T-helper 1 cell treated with Interleukin-12 subunit alpha and Interleukin-12 subunit beta and Interleukin-4 antibody, amounts not matched to agents 30 ng/mL and 1 ng/mL, for 36 hours (primary cell): ENCODE measurements at regions not wholly inside any gene's neighbourhood (a gene's known extent, or its start where the extent isn't known, plus 50 kb on each side); places are given as distances from the start of the nearest gene placed in this dataset.
"Not testable (repeated sequence)": the region's sequence is repeated elsewhere in the genome, so short reads cannot be mapped to it uniquely, and the experiment has no call there.

Experiments
- intact Hi-C: fragments of 100-400 bp; cut with micrococcal nuclease; formaldehyde crosslinking; loops from one replicate; pipeline ENCODE4 v1.15.1; 2024

- intact Hi-C loops, result no loop called here
These were observed 395.4 kb downstream of the ZNF804A start for GRCh38 chr2:184993746-184994145.

- intact Hi-C loops, result no loop called here
These were observed 408.2 kb downstream of the ZNF804A start for GRCh38 chr2:185006481-185006880.

DNA sequence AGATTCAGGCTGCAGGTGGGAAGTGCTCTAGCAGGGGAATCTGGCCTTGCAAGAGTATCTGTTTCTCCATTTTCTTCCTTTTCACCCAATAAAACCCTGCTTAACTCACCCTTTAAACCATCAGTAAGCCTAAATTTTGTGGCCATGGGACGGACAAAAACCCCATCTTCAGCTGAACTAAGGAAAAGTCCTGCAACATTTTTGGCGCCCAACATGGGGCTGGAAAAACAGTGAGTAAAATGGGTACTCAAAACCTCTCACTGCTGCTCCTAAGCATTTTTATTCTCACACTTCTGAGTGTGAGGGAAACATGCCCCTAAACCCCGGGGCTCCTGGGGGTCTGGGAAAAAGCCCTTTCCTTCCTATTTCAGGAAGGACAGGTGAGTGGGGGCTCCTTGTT lies 414.3 kb downstream of the ZNF804A start:
- intact Hi-C loops, result no loop called here

GRCh38 chr2:185014076-185014475 lies 415.7 kb downstream of the ZNF804A start:
- intact Hi-C loops, result no loop called here

- intact Hi-C loops, result not testable (repeated sequence)
These were observed 427.6 kb downstream of the ZNF804A start for GRCh38 chr2:185025891-185026290.

- intact Hi-C loops, result no loop called here
These were observed 437.6 kb downstream of the ZNF804A start for GRCh38 chr2:185035906-185036305.

- intact Hi-C loops, result no loop called here
These were observed 446.1 kb downstream of the ZNF804A start for GRCh38 chr2:185044323-185044874.

- intact Hi-C loops, result no loop called here
These were observed 452.5 kb downstream of the ZNF804A start for GRCh38 chr2:185050804-185051203.

GRCh38 chr2:185063761-185064160 lies 465.4 kb downstream of the ZNF804A start:
- intact Hi-C loops, result no loop called here

DNA sequence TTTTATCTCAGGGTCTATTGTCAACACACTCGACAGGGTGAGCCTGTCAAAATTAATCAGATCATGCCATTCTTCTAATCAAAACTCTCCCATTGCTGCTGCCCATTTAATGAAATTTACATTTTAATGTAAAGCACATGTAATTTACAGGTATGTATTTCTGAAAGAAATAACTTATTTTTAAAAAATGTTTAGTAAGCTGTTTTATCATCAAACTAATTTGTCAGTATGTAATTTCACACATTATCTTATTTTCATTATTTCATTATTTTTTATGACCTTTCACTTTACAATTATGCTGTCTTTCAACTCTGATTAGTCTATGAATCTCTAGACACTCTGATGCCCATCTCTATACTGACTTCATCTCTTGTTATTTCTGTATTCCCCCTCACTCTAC lies 467.8 kb downstream of the ZNF804A start:
- intact Hi-C loops, result no loop called here

- intact Hi-C loops, result no loop called here
These were observed 470.8 kb downstream of the ZNF804A start for GRCh38 chr2:185069107-185069506.

GRCh38 chr2:185074156-185074555 lies 475.8 kb downstream of the ZNF804A start:
- intact Hi-C loops, result no loop called here

GRCh38 chr2:185082749-185083148 lies 484.4 kb downstream of the ZNF804A start:
- intact Hi-C loops, result no loop called here

DNA sequence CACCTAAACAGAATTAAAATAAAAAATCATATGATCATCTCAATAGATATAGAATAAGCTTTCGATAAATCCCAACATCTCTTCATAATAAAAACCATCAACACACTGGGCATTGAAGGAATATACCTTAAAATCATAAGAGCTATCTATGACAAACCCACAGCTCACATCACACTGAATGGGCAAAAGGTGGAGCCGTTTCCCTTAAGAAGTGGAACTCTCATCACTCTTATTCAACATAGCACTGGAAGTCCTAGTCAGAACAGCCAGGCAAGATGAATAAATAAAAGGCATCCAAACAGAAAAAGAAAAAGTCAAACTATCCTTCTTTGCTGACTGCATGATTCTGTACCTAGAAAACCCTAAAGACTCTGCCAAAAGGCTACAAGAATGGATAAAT lies 510.3 kb downstream of the ZNF804A start:
- intact Hi-C loops, result no loop called here

GRCh38 chr2:185127412-185127811 lies 529.1 kb downstream of the ZNF804A start:
- intact Hi-C loops, result no loop called here

DNA sequence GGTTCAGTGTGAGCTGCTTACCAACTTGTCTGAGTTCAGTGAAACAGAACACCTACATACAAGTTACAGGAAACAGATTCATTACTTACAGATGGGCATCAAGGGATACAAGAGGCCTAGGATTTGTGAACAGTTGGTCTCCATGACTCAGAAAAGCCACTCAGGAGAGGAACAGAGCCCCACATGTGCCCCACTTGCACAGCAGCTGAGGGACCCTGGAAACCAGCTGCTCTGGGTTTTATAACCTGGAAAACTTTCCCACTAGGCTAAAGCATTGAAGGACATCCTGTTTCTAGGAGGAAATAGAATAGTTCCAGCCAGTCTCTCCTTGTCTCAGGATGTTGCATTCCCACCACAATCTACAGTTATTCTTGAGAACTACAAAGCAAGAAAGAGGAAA lies 530.0 kb downstream of the ZNF804A start:
- intact Hi-C loops, result no loop called here

DNA sequence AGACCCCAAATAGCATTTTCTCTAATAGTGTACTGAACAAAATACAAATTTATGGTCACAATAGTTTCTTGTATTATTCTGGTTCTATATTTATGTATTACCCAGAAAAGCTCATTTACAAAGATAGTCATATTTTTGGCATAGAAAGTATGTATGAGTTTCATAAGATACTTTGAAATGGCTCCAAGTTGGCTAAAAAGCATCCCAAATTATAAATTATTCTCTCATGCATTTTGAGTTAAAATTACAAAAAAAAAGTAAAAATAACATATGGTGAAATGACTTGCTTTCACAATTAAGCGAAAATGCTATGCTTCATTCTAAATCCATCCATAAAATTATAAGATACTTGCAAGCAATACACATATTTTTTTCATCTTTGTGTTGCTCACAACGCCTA lies 530.7 kb downstream of the ZNF804A start:
- intact Hi-C loops, result no loop called here

- intact Hi-C loops, result no loop called here
These were observed 532.4 kb downstream of the ZNF804A start for GRCh38 chr2:185130685-185131084.

GRCh38 chr2:185132501-185133041 lies 534.2 kb downstream of the ZNF804A start:
- intact Hi-C loops, result no loop called here

DNA sequence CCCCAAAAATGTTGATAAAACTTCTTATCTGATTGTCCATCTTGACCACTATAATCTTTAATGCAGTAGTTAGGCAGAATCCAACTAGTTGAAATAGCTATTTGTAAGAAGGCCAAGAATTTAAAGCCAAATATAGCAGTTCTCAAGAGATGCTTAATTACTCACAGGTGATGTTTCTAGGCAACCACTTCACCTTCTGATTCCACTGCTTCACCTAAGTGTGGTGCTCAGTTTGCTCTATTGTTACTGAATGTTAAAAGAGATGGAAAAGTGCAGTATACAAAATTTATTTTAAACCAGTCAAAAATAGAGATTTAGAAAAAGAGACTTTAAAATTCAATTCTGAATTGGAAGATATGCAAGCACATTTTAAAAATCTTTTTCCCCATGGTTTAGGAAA lies 539.4 kb downstream of the ZNF804A start:
- intact Hi-C loops, result no loop called here

GRCh38 chr2:185142677-185143076 lies 544.3 kb downstream of the ZNF804A start:
- intact Hi-C loops, result no loop called here

DNA sequence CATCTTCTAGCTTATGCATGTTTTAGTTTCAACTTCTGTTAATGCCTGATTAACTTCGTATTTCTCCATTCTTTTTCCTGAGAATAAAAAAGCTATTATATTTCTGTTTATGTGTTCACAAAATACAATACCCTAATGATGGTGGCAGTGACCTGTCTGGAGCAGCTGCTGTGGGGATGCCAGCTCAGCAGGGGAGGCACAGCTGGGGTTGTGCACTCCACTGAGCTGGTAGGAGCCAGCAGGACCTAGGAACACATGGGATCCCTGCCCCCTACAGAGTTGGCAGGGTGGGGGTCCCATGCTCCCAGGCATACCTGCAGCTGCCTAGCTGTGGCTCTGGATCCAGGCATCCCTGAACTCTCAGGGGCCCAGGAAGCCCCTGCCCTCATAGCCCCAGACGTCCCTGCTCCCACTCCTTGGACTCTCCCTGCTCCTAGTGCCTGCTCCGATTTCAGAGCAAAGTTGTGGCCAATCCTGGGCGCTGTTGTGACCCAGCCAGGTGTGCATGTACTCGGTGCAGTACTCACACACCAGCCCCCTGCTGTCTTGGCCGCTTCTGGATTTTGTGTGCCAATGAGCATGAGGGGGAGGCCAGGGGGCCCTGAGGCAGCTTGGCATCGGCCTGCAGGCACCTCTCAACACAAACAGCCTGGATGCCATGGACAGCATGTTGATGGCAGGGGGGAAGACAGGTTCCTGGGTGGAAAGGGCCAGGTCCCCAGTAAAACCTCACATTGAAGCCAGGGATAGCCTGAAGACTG lies 546.0 kb downstream of the ZNF804A start:
- intact Hi-C loops, result no loop called here
